Left ventricle myocardium superior (tissue), 1 donor: ENCODE measurements at regions not wholly inside any gene's neighbourhood (a gene's known extent, or its start where the extent isn't known, plus 50 kb on each side); places are given as distances from the start of the nearest gene placed in this dataset.

Experiments used
- ATAC-seq: fragments of 200-7000 bp; cut with Tn5 transposase; one replicate; pipeline ENCODE4 v1.9.1; 2020; ENCODE audit warnings: mild to moderate bottlenecking, moderate library complexity
- DNase-seq: peaks from one replicate; pipeline ENCODE4 v3.0.0-alpha.2; 2020
- intact Hi-C: fragments of 100-400 bp; cut with micrococcal nuclease; formaldehyde crosslinking; loops from one replicate; pipeline ENCODE4 v1.11.0; 2022
- donor health status: DM: no; HTN: yes; CAD: no; lungs with severe emphysema.

GRCh38 chr9:16182784-16183183 lies 629.9 kb downstream of the CCDC171 start:
- ATAC-seq, result no peak
- DNase-seq, result no peak
- intact Hi-C loops, result no loop called here

- intact Hi-C loops, result no loop called here
- DNase-seq (no peak), ATAC-seq (no peak)
Measured at GRCh38 chr9:16184964-16185646, 632.3 kb downstream of the CCDC171 start.

- ATAC-seq, result peak; percentile 22
- DNase-seq, result no peak
- intact Hi-C loops, result no loop called here
Measured at GRCh38 chr9:16191191-16191590, 638.3 kb downstream of the CCDC171 start.

GRCh38 chr9:16191691-16192402 lies 639.0 kb downstream of the CCDC171 start:
- ATAC-seq (peak; percentile 98), DNase-seq (peak; percentile 89)
- intact Hi-C loops, result no loop called here

GRCh38 chr9:16192403-16193017 lies 639.7 kb downstream of the CCDC171 start:
- DNase-seq (no peak), ATAC-seq (no peak)
- intact Hi-C loops, result no loop called here

- DNase-seq (no peak), ATAC-seq (no peak)
- intact Hi-C loops, result no loop called here
Measured at GRCh38 chr9:16193066-16193465, 640.2 kb downstream of the CCDC171 start.

- intact Hi-C loops, result no loop called here
- no peak for ATAC-seq
- no peak for DNase-seq
Measured at GRCh38 chr9:16196206-16196605, 643.4 kb downstream of the CCDC171 start.

GRCh38 chr9:16197578-16198370 lies 644.9 kb downstream of the CCDC171 start:
- ATAC-seq, result peak; percentile 85
- DNase-seq, result no peak
- intact Hi-C loops, result no loop called here

GRCh38 chr9:16198996-16199395 lies 646.2 kb downstream of the CCDC171 start:
- intact Hi-C loops, result no loop called here
- DNase-seq, result no peak
- ATAC-seq, result no peak

- no peak for ATAC-seq
- intact Hi-C loops, result no loop called here
- no peak for DNase-seq
Measured at GRCh38 chr9:16202221-16202620, 649.4 kb downstream of the CCDC171 start.

GRCh38 chr9:16202914-16203728 lies 650.3 kb downstream of the CCDC171 start:
- intact Hi-C loops, result no loop called here
- DNase-seq (no peak), ATAC-seq (peak; percentile 62)

- ATAC-seq (no peak), DNase-seq (no peak)
- intact Hi-C loops, result no loop called here
Measured at GRCh38 chr9:16203729-16204573, 651.1 kb downstream of the CCDC171 start.

- ATAC-seq (no peak), DNase-seq (no peak)
- intact Hi-C loops, result no loop called here
Measured at GRCh38 chr9:16205455-16205854, 652.6 kb downstream of the CCDC171 start.

- ATAC-seq, result no peak
- intact Hi-C loops, result no loop called here
- DNase-seq, result no peak
Measured at GRCh38 chr9:16206518-16206917, 653.7 kb downstream of the CCDC171 start.

- ATAC-seq, result peak; percentile 65
- DNase-seq, result peak; percentile 68
- intact Hi-C loops, result no loop called here
Measured at GRCh38 chr9:16207161-16207560, 654.3 kb downstream of the CCDC171 start.

GRCh38 chr9:16210440-16210839 lies 657.6 kb downstream of the CCDC171 start:
- intact Hi-C loops, result no loop called here
- DNase-seq (no peak), ATAC-seq (no peak)

GRCh38 chr9:16211946-16212345 lies 658.5 kb downstream of the BNC2 start:
- ATAC-seq, result peak; percentile 68
- intact Hi-C loops, result no loop called here
- peak; percentile 31 for DNase-seq
